Neural cell (in vitro differentiated cells): ENCODE measurements at regions not wholly inside any gene's neighbourhood (a gene's known extent, or its start where the extent isn't known, plus 50 kb on each side); places are given as distances from the start of the nearest gene placed in this dataset.

Experiments used
- POLR2AphosphoS5 ChIP-seq: IDR thresholded peaks from 2 replicates; pipeline ENCODE4 v1.6.1; 2012
- TAF1 ChIP-seq: IDR thresholded peaks from 2 replicates; pipeline ENCODE4 v1.6.1; 2012; ENCODE audit warnings: low read depth

DNA sequence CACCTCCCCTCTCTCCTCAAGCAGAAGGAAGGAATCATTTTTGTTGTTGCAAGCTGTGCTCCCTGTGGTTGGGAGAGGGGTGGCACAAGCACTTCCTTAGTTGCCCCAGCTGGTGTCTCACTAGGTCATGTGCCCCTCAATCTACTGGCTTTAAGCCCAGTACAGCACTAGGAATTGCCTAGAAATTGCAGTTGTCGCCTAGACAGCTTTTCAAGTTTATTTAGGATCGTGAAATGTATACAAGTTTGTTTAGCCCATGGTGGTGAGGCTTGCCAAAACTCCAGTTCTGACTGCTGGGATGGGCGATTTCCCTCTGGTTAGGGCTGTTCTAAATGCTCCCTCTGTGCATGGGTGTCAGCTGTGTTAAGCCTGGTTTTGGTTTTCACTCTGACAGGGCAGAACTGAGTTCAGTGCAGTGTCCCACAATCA, 126.8 kb upstream of the ZNF644 start:
- TF ChIP-seq TAF1 (no peak), POLR2AphosphoS5 (no peak)
